Activated naive CD4-positive, alpha-beta T cell treated with anti-CD3 and anti-CD28 coated beads, Interleukin-2, amount 50 U/mL, for 72 hours (primary cell): ENCODE measurements at regions not wholly inside any gene's neighbourhood (a gene's known extent, or its start where the extent isn't known, plus 50 kb on each side); places are given as distances from the start of the nearest gene placed in this dataset.

Source experiments
- ATAC-seq, 2 donors: fragments of 150-1000 bp; cut with Tn5 transposase; 2 replicates each; pipeline ENCODE4 v1.10.0; 2021; ENCODE audit warnings: mild to moderate bottlenecking in 2 of 2, moderate library complexity in 2 of 2
- DNase-seq, 2 donors: peaks; one replicate each; pipeline ENCODE4 v3.0.0; 2021 to 2022; ENCODE audit warnings: low spot score in 2 of 2
- H3K27ac Mint-ChIP-seq, 2 donors: one replicate each; pipeline ENCODE4 v1.8.0; 2022; ENCODE audit warnings: mild to moderate bottlenecking in 2 of 2, mixed read lengths in 2 of 2
- H3K36me3 Mint-ChIP-seq, 2 donors: one replicate each; pipeline ENCODE4 v1.8.0; 2022; ENCODE audit warnings: mixed read lengths in 2 of 2
- H3K9me3 Mint-ChIP-seq, 2 donors: one replicate each; pipeline ENCODE4 v1.8.0; 2022; ENCODE audit warnings: mixed read lengths in 2 of 2

GRCh38 chr12:60874091-60874490, 1278.3 kb downstream of the SLC16A7 start:
- no peak for ATAC-seq
- no peak for DNase-seq
- Mint-ChIP-seq H3K27ac (no peak overlapping the region), H3K9me3 (peaks cover 5 to 7% of the 10 kb centered on the region in 2 donors), H3K36me3 (no peaks in the 10 kb centered on the region)

GRCh38 chr12:60920841-60921495, 1325.1 kb downstream of the SLC16A7 start:
- no peak for DNase-seq
- Mint-ChIP-seq H3K36me3 (no peaks in the 10 kb centered on the region), H3K27ac (no peak overlapping the region), H3K9me3 (peaks cover 0 to 7% of the 10 kb centered on the region in 2 donors)
- no peak for ATAC-seq

GRCh38 chr12:60921541-60921940, 1325.7 kb downstream of the SLC16A7 start:
- ATAC-seq (no peak), DNase-seq (no peak)
- H3K9me3 Mint-ChIP-seq, result peaks cover 0 to 7% of the 10 kb centered on the region in 2 donors
- H3K27ac Mint-ChIP-seq, result no peak overlapping the region
- no peaks in the 10 kb centered on the region for H3K36me3 Mint-ChIP-seq

GRCh38 chr12:60926256-60926655, 1330.4 kb downstream of the SLC16A7 start:
- DNase-seq (no peak), ATAC-seq (no peak)
- peaks cover 5 to 20% of the 10 kb centered on the region in 2 donors for H3K9me3 Mint-ChIP-seq
- H3K36me3 Mint-ChIP-seq, result no peaks in the 10 kb centered on the region
- H3K27ac Mint-ChIP-seq, result no peak overlapping the region

- no peak for ATAC-seq
- peaks cover 11 to 31% of the 10 kb centered on the region in 2 donors for H3K9me3 Mint-ChIP-seq
- peaks cover 0 to 2% of the 10 kb centered on the region in 2 donors for H3K36me3 Mint-ChIP-seq
- no peak for DNase-seq
- H3K27ac Mint-ChIP-seq, result no peak overlapping the region
These were observed 1330.1 kb upstream of the USP15 start for GRCh38 chr12:60930151-60930550.

GRCh38 chr12:60935981-60936761, 1324.0 kb upstream of the USP15 start:
- Mint-ChIP-seq H3K36me3 (peaks cover 0 to 16% of the 10 kb centered on the region in 2 donors), H3K9me3 (peaks cover 12 to 36% of the 10 kb centered on the region in 2 donors), H3K27ac (no peak overlapping the region)
- DNase-seq (no peak), ATAC-seq (no peak)

GRCh38 chr12:60947533-60947932, 1312.7 kb upstream of the USP15 start:
- no peaks in the 10 kb centered on the region for H3K36me3 Mint-ChIP-seq
- peaks cover 0 to 8% of the 10 kb centered on the region in 2 donors for H3K9me3 Mint-ChIP-seq
- no peak for DNase-seq
- no peak for ATAC-seq
- peak overlapping the region in 1 of 2 donors; percentile 24 for H3K27ac Mint-ChIP-seq

- no peak for DNase-seq
- Mint-ChIP-seq H3K27ac (no peak overlapping the region), H3K9me3 (peaks cover 6 to 14% of the 10 kb centered on the region in 2 donors), H3K36me3 (no peaks in the 10 kb centered on the region)
- no peak for ATAC-seq
These were observed 1293.1 kb upstream of the USP15 start for GRCh38 chr12:60967128-60967527.

GRCh38 chr12:60977966-60978365, 1282.2 kb upstream of the USP15 start:
- Mint-ChIP-seq H3K36me3 (peaks cover 0 to 4% of the 10 kb centered on the region in 2 donors), H3K27ac (no peak overlapping the region), H3K9me3 (peaks cover 5 to 11% of the 10 kb centered on the region in 2 donors)
- ATAC-seq, result no peak
- DNase-seq, result no peak

GRCh38 chr12:60980558-60980957, 1279.6 kb upstream of the USP15 start:
- Mint-ChIP-seq H3K36me3 (no peaks in the 10 kb centered on the region), H3K9me3 (peaks cover 0 to 4% of the 10 kb centered on the region in 2 donors), H3K27ac (no peak overlapping the region)
- ATAC-seq (no peak), DNase-seq (no peak)

- no peaks in the 10 kb centered on the region for H3K36me3 Mint-ChIP-seq
These were observed 1278.7 kb upstream of the USP15 start for GRCh38 chr12:60981473-60981872.

GRCh38 chr12:60992087-60992486, 1268.1 kb upstream of the USP15 start:
- ATAC-seq (no peak), DNase-seq (no peak)
- Mint-ChIP-seq H3K27ac (no peak overlapping the region), H3K36me3 (no peaks in the 10 kb centered on the region), H3K9me3 (peaks cover 0 to 5% of the 10 kb centered on the region in 2 donors)

More at GRCh38 chr12:60981473-60981872, 1278.7 kb upstream of the USP15 start:
- DNase-seq, result no peak
- H3K9me3 Mint-ChIP-seq, result no peaks in the 10 kb centered on the region
- H3K27ac Mint-ChIP-seq, result no peak overlapping the region
- no peak for ATAC-seq

- H3K27ac Mint-ChIP-seq, result no peak overlapping the region
- ATAC-seq, result no peak
- H3K9me3 Mint-ChIP-seq, result peaks cover 4 to 5% of the 10 kb centered on the region in 2 donors
- DNase-seq, result no peak
- no peaks in the 10 kb centered on the region for H3K36me3 Mint-ChIP-seq
These were observed 1264.9 kb upstream of the USP15 start for GRCh38 chr12:60995256-60995825.

- DNase-seq, result no peak
- Mint-ChIP-seq H3K36me3 (no peaks in the 10 kb centered on the region), H3K9me3 (peaks cover 5 to 8% of the 10 kb centered on the region in 2 donors), H3K27ac (no peak overlapping the region)
- no peak for ATAC-seq
These were observed 1262.3 kb upstream of the USP15 start for GRCh38 chr12:60997869-60998378.

GRCh38 chr12:61009192-61009591, 1251.0 kb upstream of the USP15 start:
- ATAC-seq (no peak), DNase-seq (no peak)
- H3K27ac Mint-ChIP-seq, result no peak overlapping the region
- H3K9me3 Mint-ChIP-seq, result peaks cover 0 to 8% of the 10 kb centered on the region in 2 donors
- H3K36me3 Mint-ChIP-seq, result peaks cover 0 to 1% of the 10 kb centered on the region in 2 donors

GRCh38 chr12:61011767-61012423, 1248.3 kb upstream of the USP15 start:
- Mint-ChIP-seq H3K36me3 (no peaks in the 10 kb centered on the region), H3K27ac (no peak overlapping the region), H3K9me3 (peaks cover 0 to 7% of the 10 kb centered on the region in 2 donors)
- no peak for DNase-seq
- ATAC-seq, result no peak

- DNase-seq (no peak), ATAC-seq (no peak)
- peaks cover 16 to 20% of the 10 kb centered on the region in 2 donors for H3K9me3 Mint-ChIP-seq
- no peak overlapping the region for H3K27ac Mint-ChIP-seq
- no peaks in the 10 kb centered on the region for H3K36me3 Mint-ChIP-seq
These were observed 1241.6 kb upstream of the USP15 start for GRCh38 chr12:61018571-61018970.
